HG02884 (cell line): ENCODE measurements at regions not wholly inside any gene's neighbourhood (a gene's known extent, or its start where the extent isn't known, plus 50 kb on each side); places are given as distances from the start of the nearest gene placed in this dataset.

Experiments used
- ATAC-seq: cut with Tn5 transposase; IDR thresholded peaks from one replicate; pipeline ENCODE4 v1.9.1; 2021; ENCODE audit warnings: mild to moderate bottlenecking, moderate library complexity; ENCODE audit not compliant: unreplicated experiment

- no peak for ATAC-seq
These were observed 983.2 kb downstream of the BCL11B start for GRCh38 chr14:98288825-98289224.

- no peak for ATAC-seq
These were observed 981.4 kb downstream of the BCL11B start for GRCh38 chr14:98290596-98290995.

GRCh38 chr14:98292191-98292590, 979.8 kb downstream of the BCL11B start:
- no peak for ATAC-seq

GRCh38 chr14:98293576-98293975, 978.4 kb downstream of the BCL11B start:
- ATAC-seq, result no peak

GRCh38 chr14:98296895-98297294, 975.1 kb downstream of the BCL11B start:
- no peak for ATAC-seq

- no peak for ATAC-seq
These were observed 974.4 kb downstream of the BCL11B start for GRCh38 chr14:98297567-98297966.

- no peak for ATAC-seq
These were observed 973.3 kb downstream of the BCL11B start for GRCh38 chr14:98298481-98299244.

GRCh38 chr14:98301681-98302080, 970.3 kb downstream of the BCL11B start:
- ATAC-seq, result no peak

GRCh38 chr14:98304574-98304973, 967.4 kb downstream of the BCL11B start:
- no peak for ATAC-seq

GRCh38 chr14:98309591-98309990, 962.4 kb downstream of the BCL11B start:
- ATAC-seq, result no peak

- no peak for ATAC-seq
These were observed 960.0 kb downstream of the BCL11B start for GRCh38 chr14:98312006-98312405.

- ATAC-seq, result no peak
These were observed 950.2 kb downstream of the BCL11B start for GRCh38 chr14:98321841-98322240.

GRCh38 chr14:98323836-98324235, 948.2 kb downstream of the BCL11B start:
- ATAC-seq, result no peak

- ATAC-seq, result no peak
These were observed 946.2 kb downstream of the BCL11B start for GRCh38 chr14:98325761-98326160.

GRCh38 chr14:98328496-98328895, 943.5 kb downstream of the BCL11B start:
- no peak for ATAC-seq

GRCh38 chr14:98334186-98334585, 937.8 kb downstream of the BCL11B start:
- no peak for ATAC-seq

GRCh38 chr14:98341211-98341610, 930.8 kb downstream of the BCL11B start:
- ATAC-seq, result no peak

GRCh38 chr14:98345161-98345560, 926.8 kb downstream of the BCL11B start:
- ATAC-seq, result no peak

- ATAC-seq, result no peak
These were observed 924.3 kb downstream of the BCL11B start for GRCh38 chr14:98347686-98348085.

GRCh38 chr14:98348505-98348904, 923.5 kb downstream of the BCL11B start:
- no peak for ATAC-seq

- ATAC-seq, result no peak
These were observed 921.8 kb downstream of the BCL11B start for GRCh38 chr14:98350213-98350612.

- no peak for ATAC-seq
These were observed 907.0 kb downstream of the BCL11B start for GRCh38 chr14:98364961-98365360.

- ATAC-seq, result no peak
These were observed 905.6 kb downstream of the BCL11B start for GRCh38 chr14:98366429-98366828.
